HG03196 (cell line): ENCODE measurements at regions not wholly inside any gene's neighbourhood (a gene's known extent, or its start where the extent isn't known, plus 50 kb on each side); places are given as distances from the start of the nearest gene placed in this dataset.
"Not testable (repeated sequence)": the region's sequence is repeated elsewhere in the genome, so short reads cannot be mapped to it uniquely, and the experiment has no call there.

Experiments used
- ATAC-seq: cut with Tn5 transposase; IDR thresholded peaks from one replicate; pipeline ENCODE4 v1.9.1; 2021; ENCODE audit not compliant: unreplicated experiment

- ATAC-seq: no peak
Measured at GRCh38 chr6:18527836-18528743, 140.9 kb downstream of the RNF144B start.

- ATAC-seq: no peak
Measured at GRCh38 chr6:18530201-18530600, 143.1 kb downstream of the RNF144B start.

GRCh38 chr6:18532139-18532538 lies 145.0 kb downstream of the RNF144B start:
- ATAC-seq: no peak

GRCh38 chr6:18533793-18534192 lies 146.6 kb downstream of the RNF144B start:
- no peak for ATAC-seq

- no peak for ATAC-seq
Measured at GRCh38 chr6:18536591-18537055, 149.5 kb downstream of the RNF144B start.

- ATAC-seq: no peak
Measured at GRCh38 chr6:18538315-18538714, 151.2 kb downstream of the RNF144B start.

GRCh38 chr6:18543051-18543450 lies 155.9 kb downstream of the RNF144B start:
- no peak for ATAC-seq

GRCh38 chr6:18545142-18545541 lies 158.0 kb downstream of the RNF144B start:
- not testable (repeated sequence) for ATAC-seq

GRCh38 chr6:18545726-18546125 lies 158.6 kb downstream of the RNF144B start:
- no peak for ATAC-seq

- ATAC-seq: no peak
Measured at GRCh38 chr6:18550119-18550518, 163.0 kb downstream of the RNF144B start.

- no peak for ATAC-seq
Measured at GRCh38 chr6:18551228-18551627, 164.1 kb downstream of the RNF144B start.

- no peak for ATAC-seq
Measured at GRCh38 chr6:18555750-18556149, 168.6 kb downstream of the RNF144B start.

- ATAC-seq: no peak
Measured at GRCh38 chr6:18561037-18561750, 174.0 kb downstream of the RNF144B start.

- ATAC-seq: no peak
Measured at GRCh38 chr6:18562726-18563125, 175.6 kb downstream of the RNF144B start.

GRCh38 chr6:18564775-18565174 lies 177.6 kb downstream of the RNF144B start:
- no peak for ATAC-seq

- no peak for ATAC-seq
Measured at GRCh38 chr6:18565231-18565630, 178.1 kb downstream of the RNF144B start.

- no peak for ATAC-seq
Measured at GRCh38 chr6:18567380-18567779, 180.2 kb downstream of the RNF144B start.

GRCh38 chr6:18577491-18577890 lies 190.3 kb downstream of the RNF144B start:
- ATAC-seq: no peak

GRCh38 chr6:18579166-18579565 lies 192.0 kb downstream of the RNF144B start:
- ATAC-seq: no peak

- no peak for ATAC-seq
Measured at GRCh38 chr6:18579869-18580268, 192.7 kb downstream of the RNF144B start.

- no peak for ATAC-seq
Measured at GRCh38 chr6:18584372-18584771, 197.2 kb downstream of the RNF144B start.

- ATAC-seq: no peak
Measured at GRCh38 chr6:18585032-18585573, 198.0 kb downstream of the RNF144B start.
